ENCODE measurements at regions not wholly inside any gene's neighbourhood (a gene's known extent, or its start where the extent isn't known, plus 50 kb on each side); places are given as distances from the start of the nearest gene placed in this dataset.

GRCh38 chr3:101954361-101954760 lies 105.0 kb downstream of the NFKBIZ start:
- no peak for TF ChIP-seq CTCF (IDR thresholded peaks at IDR 0.05; ENCODE audit: borderline replicate concordance, extremely low read depth, low read length, poor library complexity, severe bottlenecking)
- TF ChIP-seq EZH2 (IDR thresholded peaks at IDR 0.05; ENCODE audit: borderline replicate concordance, low read depth, low read length, severe bottlenecking) = no peak

Measured in DND-41 (cell line).